ENCODE measurements at regions not wholly inside any gene's neighbourhood (a gene's known extent, or its start where the extent isn't known, plus 50 kb on each side); places are given as distances from the start of the nearest gene placed in this dataset.
A peak's percentile ranks its signal among the peaks of the same experiment; 100 is the strongest.

DNA sequence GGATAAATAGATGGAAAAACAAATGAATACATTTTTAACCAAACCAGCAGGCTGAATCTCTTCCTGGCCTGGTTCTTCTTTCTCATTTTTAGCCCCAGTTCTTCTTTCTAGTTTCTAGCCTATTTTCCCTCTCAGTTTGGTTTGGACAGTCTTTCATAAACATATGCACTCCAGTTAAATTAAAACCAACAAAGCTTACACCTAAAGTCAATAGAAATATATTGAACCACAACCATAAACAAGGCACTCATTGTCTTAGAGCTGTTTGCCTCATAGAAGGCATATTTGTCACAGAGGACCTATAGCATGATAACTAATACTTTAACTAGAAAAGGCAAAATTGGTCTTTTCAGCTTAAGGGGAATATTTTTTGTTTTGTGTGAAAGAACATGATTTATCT is 638.3 kb downstream of the NR2F1-AS1 start:
- TF ChIP-seq NFIC (IDR thresholded peaks at IDR 0.05) (no peak), CEBPB (IDR thresholded peaks at IDR 0.05) (no peak), TAF1 (IDR thresholded peaks at IDR 0.05; ENCODE audit: low read depth) (no peak)

- no peak for TF ChIP-seq TAF1 (IDR thresholded peaks at IDR 0.05; ENCODE audit: low read depth)
- no peak for TF ChIP-seq CREB1 (IDR thresholded peaks at IDR 0.05; ENCODE audit: low read depth)
- no peak for TF ChIP-seq YY1 (IDR thresholded peaks at IDR 0.05; ENCODE audit: low read depth)
- TF ChIP-seq TEAD4 (IDR thresholded peaks at IDR 0.05) = peak; percentile 27; the same call in 1 of the 2 replicates
- no peak for TF ChIP-seq ZBTB7A (IDR thresholded peaks at IDR 0.05; ENCODE audit: low read depth)
- no peak for TF ChIP-seq EP300 (IDR thresholded peaks at IDR 0.05; ENCODE audit: borderline replicate concordance)
These were observed 639.2 kb downstream of the NR2F1-AS1 start for GRCh38 chr5:92941806-92942205.

GRCh38 chr5:92939428-92939827 is 641.6 kb downstream of the NR2F1-AS1 start:
- TF ChIP-seq FOXM1 (IDR thresholded peaks at IDR 0.05; ENCODE audit: borderline replicate concordance, low read depth) (no peak), TEAD4 (IDR thresholded peaks at IDR 0.05) (no peak), ZBTB7A (IDR thresholded peaks at IDR 0.05; ENCODE audit: low read depth) (no peak), YY1 (IDR thresholded peaks at IDR 0.05; ENCODE audit: low read depth) (no peak), CREB1 (IDR thresholded peaks at IDR 0.05; ENCODE audit: low read depth) (no peak), USF1 (IDR thresholded peaks at IDR 0.05) (no peak), CEBPB (IDR thresholded peaks at IDR 0.05) (no peak), EP300 (IDR thresholded peaks at IDR 0.05; ENCODE audit: borderline replicate concordance) (no peak), RAD21 (IDR thresholded peaks at IDR 0.05; ENCODE audit: low read depth) (no peak), TCF12 (IDR thresholded peaks at IDR 0.05; ENCODE audit: low read depth) (no peak), EGR1 (IDR thresholded peaks at IDR 0.05) (no peak), NFIC (IDR thresholded peaks at IDR 0.05) (no peak), TAF1 (IDR thresholded peaks at IDR 0.05; ENCODE audit: low read depth) (no peak)
- TF ChIP-seq, protein P1, sequence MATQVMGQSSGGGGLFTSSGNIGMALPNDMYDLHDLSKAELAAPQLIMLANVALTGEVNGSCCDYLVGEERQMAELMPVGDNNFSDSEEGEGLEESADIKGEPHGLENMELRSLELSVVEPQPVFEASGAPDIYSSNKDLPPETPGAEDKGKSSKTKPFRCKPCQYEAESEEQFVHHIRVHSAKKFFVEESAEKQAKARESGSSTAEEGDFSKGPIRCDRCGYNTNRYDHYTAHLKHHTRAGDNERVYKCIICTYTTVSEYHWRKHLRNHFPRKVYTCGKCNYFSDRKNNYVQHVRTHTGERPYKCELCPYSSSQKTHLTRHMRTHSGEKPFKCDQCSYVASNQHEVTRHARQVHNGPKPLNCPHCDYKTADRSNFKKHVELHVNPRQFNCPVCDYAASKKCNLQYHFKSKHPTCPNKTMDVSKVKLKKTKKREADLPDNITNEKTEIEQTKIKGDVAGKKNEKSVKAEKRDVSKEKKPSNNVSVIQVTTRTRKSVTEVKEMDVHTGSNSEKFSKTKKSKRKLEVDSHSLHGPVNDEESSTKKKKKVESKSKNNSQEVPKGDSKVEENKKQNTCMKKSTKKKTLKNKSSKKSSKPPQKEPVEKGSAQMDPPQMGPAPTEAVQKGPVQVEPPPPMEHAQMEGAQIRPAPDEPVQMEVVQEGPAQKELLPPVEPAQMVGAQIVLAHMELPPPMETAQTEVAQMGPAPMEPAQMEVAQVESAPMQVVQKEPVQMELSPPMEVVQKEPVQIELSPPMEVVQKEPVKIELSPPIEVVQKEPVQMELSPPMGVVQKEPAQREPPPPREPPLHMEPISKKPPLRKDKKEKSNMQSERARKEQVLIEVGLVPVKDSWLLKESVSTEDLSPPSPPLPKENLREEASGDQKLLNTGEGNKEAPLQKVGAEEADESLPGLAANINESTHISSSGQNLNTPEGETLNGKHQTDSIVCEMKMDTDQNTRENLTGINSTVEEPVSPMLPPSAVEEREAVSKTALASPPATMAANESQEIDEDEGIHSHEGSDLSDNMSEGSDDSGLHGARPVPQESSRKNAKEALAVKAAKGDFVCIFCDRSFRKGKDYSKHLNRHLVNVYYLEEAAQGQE (IDR thresholded peaks at IDR 0.05; ENCODE audit: low read depth) = no peak
- TF ChIP-seq, protein P2, sequence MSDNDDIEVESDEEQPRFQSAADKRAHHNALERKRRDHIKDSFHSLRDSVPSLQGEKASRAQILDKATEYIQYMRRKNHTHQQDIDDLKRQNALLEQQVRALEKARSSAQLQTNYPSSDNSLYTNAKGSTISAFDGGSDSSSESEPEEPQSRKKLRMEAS (IDR thresholded peaks at IDR 0.05) = no peak

DNA sequence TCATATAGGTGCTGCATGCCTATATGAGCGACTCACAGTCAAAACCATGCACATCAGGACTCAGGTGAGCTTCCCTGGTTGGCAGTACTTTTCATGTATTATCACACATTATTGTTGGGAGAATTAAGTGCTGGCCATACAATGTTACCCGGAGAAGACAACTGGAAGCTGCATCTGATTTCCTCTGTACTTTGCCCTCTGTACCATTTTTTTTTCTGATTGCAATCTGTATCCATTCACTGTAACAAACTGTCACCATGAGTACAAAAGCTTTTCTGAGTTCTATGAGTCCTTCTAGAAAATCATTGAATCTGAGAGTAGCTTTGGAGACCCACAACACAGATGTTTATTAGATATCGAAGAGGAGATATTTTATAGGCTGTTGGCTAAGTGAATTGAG is 651.0 kb downstream of the NR2F1-AS1 start:
- TF ChIP-seq YY1 (IDR thresholded peaks at IDR 0.05; ENCODE audit: low read depth) (no peak), RAD21 (IDR thresholded peaks at IDR 0.05; ENCODE audit: low read depth) (no peak), TCF12 (IDR thresholded peaks at IDR 0.05; ENCODE audit: low read depth) (no peak), USF1 (IDR thresholded peaks at IDR 0.05) (no peak)
- TF ChIP-seq, protein P2 (IDR thresholded peaks at IDR 0.05) = no peak

GRCh38 chr5:92927291-92927778 is 653.7 kb downstream of the NR2F1-AS1 start:
- no peak for TF ChIP-seq ZBTB7A (IDR thresholded peaks at IDR 0.05; ENCODE audit: low read depth)
- peak; percentile 38; the same call in 1 of the 2 replicates for TF ChIP-seq CEBPB (IDR thresholded peaks at IDR 0.05)

DNA sequence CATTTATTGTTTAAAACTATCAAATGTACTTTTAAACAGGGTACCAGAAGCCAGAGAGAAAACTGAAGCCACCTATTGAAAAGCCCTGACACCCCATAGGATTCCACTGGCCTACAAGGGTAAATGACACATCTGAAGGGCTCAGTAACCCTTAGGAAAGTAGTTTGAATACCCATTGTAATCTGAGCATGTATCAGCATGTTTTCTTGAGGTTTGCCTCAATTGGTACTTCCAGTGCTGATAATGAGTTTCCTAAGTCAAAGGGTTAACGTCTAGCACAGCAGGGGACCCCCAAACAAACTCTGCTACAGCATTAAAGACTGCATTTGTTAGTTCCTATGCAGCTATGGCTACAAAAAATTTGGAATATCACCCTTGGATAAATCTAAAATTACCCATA is 657.1 kb downstream of the NR2F1-AS1 start:
- no peak for TF ChIP-seq TCF12 (IDR thresholded peaks at IDR 0.05; ENCODE audit: low read depth)
- TF ChIP-seq CREB1 (IDR thresholded peaks at IDR 0.05; ENCODE audit: low read depth) = no peak

DNA sequence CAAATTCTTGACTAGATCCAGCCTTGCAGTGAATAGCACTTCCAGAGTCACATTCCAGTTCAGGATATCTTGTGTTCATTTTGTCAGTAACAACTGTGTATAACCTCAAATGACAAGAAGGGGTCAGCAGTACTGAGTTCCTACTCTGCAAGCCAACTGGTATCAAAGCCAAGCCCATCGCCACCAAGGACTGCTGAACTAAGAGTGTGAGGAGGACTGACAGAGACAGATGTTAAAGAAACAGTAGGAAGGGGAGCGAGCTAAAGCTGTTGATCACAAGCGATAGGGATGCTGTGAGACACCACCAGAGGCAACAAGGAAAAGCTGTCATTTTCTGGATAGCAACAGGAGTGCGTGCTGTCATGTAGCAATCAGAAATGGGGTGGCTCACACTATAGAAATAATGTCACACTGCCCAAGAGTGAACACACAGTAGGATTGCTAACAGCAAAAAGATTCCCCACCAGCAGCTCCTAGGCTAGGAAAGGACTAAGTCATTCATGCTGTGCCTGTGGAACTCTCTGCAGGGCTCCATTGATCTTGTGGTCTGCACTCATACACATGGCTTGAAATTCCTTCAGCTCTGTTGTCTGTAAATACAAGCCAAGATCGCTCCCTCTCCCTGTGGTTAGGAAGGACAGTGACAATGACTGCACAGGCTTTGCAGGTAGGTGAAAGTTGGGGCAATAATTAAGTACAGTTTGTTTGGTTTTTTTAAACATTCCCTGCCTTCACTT is 658.6 kb downstream of the NR2F1-AS1 start:
- TF ChIP-seq EP300 (IDR thresholded peaks at IDR 0.05; ENCODE audit: borderline replicate concordance) = no peak

DNA sequence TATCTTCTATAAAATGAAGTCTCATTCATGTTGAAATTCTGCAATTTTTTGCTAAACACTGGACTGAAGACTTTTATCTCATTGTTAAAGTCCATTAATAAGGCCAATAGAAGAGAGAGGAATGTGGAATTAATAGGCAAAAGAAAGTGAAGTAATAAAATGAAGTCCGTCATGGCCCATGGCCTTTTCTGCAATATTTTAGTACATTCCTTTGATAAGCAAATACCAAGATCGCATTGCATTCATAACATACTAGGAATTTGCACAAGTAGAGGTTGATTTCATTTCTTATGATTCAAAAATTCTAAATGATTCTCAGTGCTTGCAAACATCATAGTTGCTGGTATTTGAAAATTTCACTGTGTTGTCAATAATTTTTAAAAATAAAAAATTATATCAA is 664.0 kb downstream of the NR2F1-AS1 start:
- TF ChIP-seq EGR1 (IDR thresholded peaks at IDR 0.05) = no peak
- TF ChIP-seq FOXM1 (IDR thresholded peaks at IDR 0.05; ENCODE audit: borderline replicate concordance, low read depth) = no peak
- TF ChIP-seq CREB1 (IDR thresholded peaks at IDR 0.05; ENCODE audit: low read depth) = no peak

DNA sequence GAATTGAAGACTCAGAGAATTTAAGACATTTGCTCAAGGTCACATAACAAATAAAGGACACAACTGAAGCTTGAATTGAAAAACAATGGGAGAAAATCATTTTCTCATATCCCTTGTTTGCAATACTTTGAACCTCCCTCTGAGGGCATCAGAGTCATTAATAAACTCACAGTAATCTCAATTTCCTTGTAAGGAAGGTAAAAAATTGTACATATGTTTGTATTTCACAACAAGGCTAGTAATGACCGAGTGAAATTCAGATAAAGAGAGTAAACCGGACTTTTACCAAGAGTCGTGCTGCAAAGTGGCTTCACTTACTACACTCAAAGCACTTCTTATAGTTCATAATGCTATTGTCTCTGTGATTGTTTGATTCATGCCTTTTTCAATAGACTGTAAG is 665.0 kb downstream of the NR2F1-AS1 start:
- TF ChIP-seq CEBPB (IDR thresholded peaks at IDR 0.05) (no peak), EGR1 (IDR thresholded peaks at IDR 0.05) (no peak), TCF12 (IDR thresholded peaks at IDR 0.05; ENCODE audit: low read depth) (no peak), CREB1 (IDR thresholded peaks at IDR 0.05; ENCODE audit: low read depth) (no peak), RAD21 (IDR thresholded peaks at IDR 0.05; ENCODE audit: low read depth) (peak; percentile 24)
- TF ChIP-seq, protein P1 (IDR thresholded peaks at IDR 0.05; ENCODE audit: low read depth) = no peak
